ENCODE measurements at regions not wholly inside any gene's neighbourhood (a gene's known extent, or its start where the extent isn't known, plus 50 kb on each side); places are given as distances from the start of the nearest gene placed in this dataset.
A peak's percentile ranks its signal among the peaks of the same experiment; 100 is the strongest.

- intact Hi-C loops (cut with micrococcal nuclease) = no loop called here
- ChIA-PET POLR2A (no interaction called here), CTCF (interaction anchor here (0.6 to 1.2 kb wide), 2 partner anchors 13 to 230 kb away, joined by 4 to 5 read pairs; no protein-coding TSS in a partner anchor)
- Mint-ChIP-seq H3K36me3 (ENCODE audit: insufficient read depth, unreplicated experiment) (no peaks in the 10 kb centered on the region), H3K27me3 (ENCODE audit: insufficient read depth, unreplicated experiment) (peaks cover 71% of the 10 kb centered on the region), H3K4me3 (ENCODE audit: unreplicated experiment) (no peak overlapping the region), H3K9me3 (ENCODE audit: unreplicated experiment) (peaks cover 7% of the 10 kb centered on the region), H3K27ac (ENCODE audit: low read depth, unreplicated experiment) (no peak overlapping the region), H3K4me1 (ENCODE audit: insufficient read depth, unreplicated experiment) (peaks cover 4% of the 10 kb centered on the region)
- DNase-seq (ENCODE audit: unreplicated experiment) = no peak
- TF ChIP-seq CTCF (IDR thresholded peaks at IDR 0.05; ENCODE audit: unreplicated experiment) = no peak
- BruUV-seq (replicated peaks) = no TSS peak
Measured at GRCh38 chr12:91339106-91339505, 156.5 kb upstream of the DCN start.

GRCh38 chr12:91335699-91336098, 153.1 kb upstream of the DCN start:
- intact Hi-C loops (cut with micrococcal nuclease) = no loop called here
- POLR2A ChIA-PET = interaction anchor here (0.6 kb wide), 1 partner anchor 123 kb away, joined by 3 read pairs; no protein-coding TSS in a partner anchor
- no peak for DNase-seq (ENCODE audit: unreplicated experiment)
- Mint-ChIP-seq H3K27ac (ENCODE audit: low read depth, unreplicated experiment) (no peak overlapping the region), H3K36me3 (ENCODE audit: insufficient read depth, unreplicated experiment) (no peaks in the 10 kb centered on the region), H3K9me3 (ENCODE audit: unreplicated experiment) (peaks cover 7% of the 10 kb centered on the region), H3K4me1 (ENCODE audit: insufficient read depth, unreplicated experiment) (peaks cover 4% of the 10 kb centered on the region), H3K4me3 (ENCODE audit: unreplicated experiment) (no peak overlapping the region), H3K27me3 (ENCODE audit: insufficient read depth, unreplicated experiment) (peaks cover 74% of the 10 kb centered on the region)
- CTCF ChIA-PET = interaction anchor here (1.9 to 2.2 kb wide), 2 partner anchors 10 to 358 kb away, joined by 9 to 11 read pairs; no protein-coding TSS in a partner anchor
- BruUV-seq (replicated peaks) = no TSS peak
- TF ChIP-seq CTCF (IDR thresholded peaks at IDR 0.05; ENCODE audit: unreplicated experiment) = no peak

GRCh38 chr12:91333966-91334365, 151.3 kb upstream of the DCN start:
- TF ChIP-seq CTCF (IDR thresholded peaks at IDR 0.05; ENCODE audit: unreplicated experiment) = no peak
- CTCF ChIA-PET = interaction anchor here (1.7 to 2.2 kb wide), 3 partner anchors 8 to 356 kb away, joined by 6 to 11 read pairs (median 9); no protein-coding TSS in a partner anchor
- Mint-ChIP-seq H3K4me1 (ENCODE audit: insufficient read depth, unreplicated experiment) (no peaks in the 10 kb centered on the region), H3K27ac (ENCODE audit: low read depth, unreplicated experiment) (no peak overlapping the region), H3K9me3 (ENCODE audit: unreplicated experiment) (peaks cover 7% of the 10 kb centered on the region), H3K36me3 (ENCODE audit: insufficient read depth, unreplicated experiment) (no peaks in the 10 kb centered on the region), H3K27me3 (ENCODE audit: insufficient read depth, unreplicated experiment) (peaks cover 65% of the 10 kb centered on the region), H3K4me3 (ENCODE audit: unreplicated experiment) (no peak overlapping the region)
- POLR2A ChIA-PET = no interaction called here
- intact Hi-C loops (cut with micrococcal nuclease) = no loop called here
- no peak for DNase-seq (ENCODE audit: unreplicated experiment)
- no TSS peak for BruUV-seq (replicated peaks)

- Mint-ChIP-seq H3K36me3 (ENCODE audit: insufficient read depth, unreplicated experiment) (no peaks in the 10 kb centered on the region), H3K4me1 (ENCODE audit: insufficient read depth, unreplicated experiment) (no peaks in the 10 kb centered on the region), H3K4me3 (ENCODE audit: unreplicated experiment) (no peak overlapping the region), H3K9me3 (ENCODE audit: unreplicated experiment) (peaks cover 7% of the 10 kb centered on the region), H3K27me3 (ENCODE audit: insufficient read depth, unreplicated experiment) (peaks cover 59% of the 10 kb centered on the region), H3K27ac (ENCODE audit: low read depth, unreplicated experiment) (no peak overlapping the region)
- no TSS peak for BruUV-seq (replicated peaks)
- peak; percentile 14 for TF ChIP-seq CTCF (IDR thresholded peaks at IDR 0.05; ENCODE audit: unreplicated experiment)
- ChIA-PET POLR2A (interaction anchor here (1.0 kb wide), 1 partner anchor 161 kb away, joined by 3 read pairs; no protein-coding TSS in a partner anchor), CTCF (interaction anchor here (0.6 to 9.9 kb wide), 8 partner anchors 10 to 354 kb away, joined by 3 to 196 read pairs (median 6); no protein-coding TSS in a partner anchor)
- intact Hi-C loops (cut with micrococcal nuclease) = no loop called here
- peak; percentile 17 for DNase-seq (ENCODE audit: unreplicated experiment)
Measured at GRCh38 chr12:91332302-91332701, 149.7 kb upstream of the DCN start.

Data from MCF 10A (cell line).